ENCODE measurements at regions not wholly inside any gene's neighbourhood (a gene's known extent, or its start where the extent isn't known, plus 50 kb on each side); places are given as distances from the start of the nearest gene placed in this dataset.

DNA sequence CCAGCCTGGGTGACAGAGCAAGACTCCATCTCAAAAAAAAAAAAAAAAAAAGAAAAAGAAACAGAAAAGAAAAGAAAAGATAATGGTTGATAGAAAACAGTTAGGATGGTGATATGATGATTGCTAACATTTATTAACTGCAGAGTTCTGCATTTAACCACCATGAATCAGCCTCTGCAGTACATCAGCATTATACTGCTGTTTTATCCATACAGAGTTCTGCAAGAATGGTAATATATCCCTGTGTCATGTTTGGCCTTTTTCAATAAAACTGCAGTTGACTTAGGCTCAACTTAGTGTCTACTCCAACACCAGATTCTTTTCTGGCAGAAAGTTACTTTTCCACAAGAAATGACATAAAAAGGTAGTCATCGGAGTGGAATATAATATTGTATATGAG lies 62.6 kb downstream of the DUSP6 start:
- no peak for DNase-seq (ENCODE audit: extremely low read depth, insufficient read length)
- H3K4me3 ChIP-seq (replicated peaks; ENCODE audit: low read depth, low read length), result no peak overlapping the region
- no peaks in the 10 kb centered on the region for H3K36me3 ChIP-seq (ENCODE audit: control insufficient read depth, insufficient read depth, low read length)
- TF ChIP-seq CTCF (IDR thresholded peaks at IDR 0.05; ENCODE audit: insufficient read depth, low read length, poor library complexity, severe bottlenecking), result no peak
- H3K27me3 ChIP-seq (replicated peaks; ENCODE audit: control insufficient read depth, insufficient read depth, low read length), result no peaks in the 10 kb centered on the region; the same call in 1 of the 2 replicates

DNA sequence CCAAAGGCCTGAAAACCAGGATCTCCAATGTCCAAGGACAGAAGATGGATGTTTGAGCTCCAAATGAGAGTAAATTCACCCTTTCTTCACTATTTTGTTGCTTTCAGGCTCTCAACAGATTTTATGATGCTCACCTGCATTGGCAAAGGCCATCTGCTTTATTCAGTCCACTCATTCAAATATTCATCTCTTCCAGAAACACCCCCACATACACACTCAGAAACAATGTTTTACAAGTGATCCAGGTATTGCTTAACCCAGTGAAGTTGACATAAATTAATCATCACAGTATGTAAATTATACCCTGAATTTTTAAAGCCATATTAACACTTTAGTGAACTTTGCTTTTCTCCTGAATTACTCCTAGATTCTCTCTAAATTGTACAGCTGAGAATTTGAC lies 63.3 kb downstream of the DUSP6 start:
- no peak overlapping the region for H3K4me3 ChIP-seq (replicated peaks; ENCODE audit: low read depth, low read length)
- H3K27me3 ChIP-seq (replicated peaks; ENCODE audit: control insufficient read depth, insufficient read depth, low read length), result no peaks in the 10 kb centered on the region; the same call in 1 of the 2 replicates
- no peak for DNase-seq (ENCODE audit: extremely low read depth, insufficient read length)
- no peak for TF ChIP-seq CTCF (IDR thresholded peaks at IDR 0.05; ENCODE audit: insufficient read depth, low read length, poor library complexity, severe bottlenecking)
- H3K36me3 ChIP-seq (ENCODE audit: control insufficient read depth, insufficient read depth, low read length), result no peaks in the 10 kb centered on the region

DNA sequence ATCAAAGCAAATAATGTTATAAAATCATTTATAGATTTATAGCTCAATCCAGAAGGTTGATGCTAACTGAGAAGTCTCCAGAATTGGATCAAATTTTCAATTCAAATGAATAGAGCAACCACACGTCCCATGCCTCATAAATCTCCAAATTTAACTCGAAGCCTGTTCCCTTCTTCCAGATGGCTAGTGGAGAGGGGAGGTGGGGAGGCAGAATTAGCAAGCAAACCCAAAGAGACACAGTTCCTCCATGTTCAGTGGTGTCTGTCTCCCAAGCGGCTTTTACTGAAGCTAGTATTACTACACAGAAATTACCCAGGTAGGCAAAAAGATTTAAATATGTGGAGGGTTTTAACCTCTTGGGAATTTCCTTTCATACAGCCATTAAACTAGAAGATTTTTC lies 65.8 kb downstream of the DUSP6 start:
- H3K36me3 ChIP-seq (ENCODE audit: control insufficient read depth, insufficient read depth, low read length), result no peaks in the 10 kb centered on the region
- no peak for TF ChIP-seq CTCF (IDR thresholded peaks at IDR 0.05; ENCODE audit: insufficient read depth, low read length, poor library complexity, severe bottlenecking)
- DNase-seq (ENCODE audit: extremely low read depth, insufficient read length), result no peak
- no peaks in the 10 kb centered on the region for H3K27me3 ChIP-seq (replicated peaks; ENCODE audit: control insufficient read depth, insufficient read depth, low read length)
- H3K4me3 ChIP-seq (replicated peaks; ENCODE audit: low read depth, low read length), result no peak overlapping the region

- H3K36me3 ChIP-seq (ENCODE audit: control insufficient read depth, insufficient read depth, low read length), result no peaks in the 10 kb centered on the region
- H3K27me3 ChIP-seq (replicated peaks; ENCODE audit: control insufficient read depth, insufficient read depth, low read length), result no peaks in the 10 kb centered on the region
- no peak overlapping the region for H3K4me3 ChIP-seq (replicated peaks; ENCODE audit: low read depth, low read length)
- no peak for TF ChIP-seq CTCF (IDR thresholded peaks at IDR 0.05; ENCODE audit: insufficient read depth, low read length, poor library complexity, severe bottlenecking)
- DNase-seq (ENCODE audit: extremely low read depth, insufficient read length), result no peak
Measured at GRCh38 chr12:89281539-89281867, 70.8 kb downstream of the DUSP6 start.

GRCh38 chr12:89280833-89281538 lies 71.3 kb downstream of the DUSP6 start:
- Histone ChIP-seq H3K4me3 (replicated peaks; ENCODE audit: low read depth, low read length) (no peak overlapping the region), H3K27me3 (replicated peaks; ENCODE audit: control insufficient read depth, insufficient read depth, low read length) (no peaks in the 10 kb centered on the region), H3K36me3 (ENCODE audit: control insufficient read depth, insufficient read depth, low read length) (no peaks in the 10 kb centered on the region)
- TF ChIP-seq CTCF (IDR thresholded peaks at IDR 0.05; ENCODE audit: insufficient read depth, low read length, poor library complexity, severe bottlenecking), result no peak
- DNase-seq (ENCODE audit: extremely low read depth, insufficient read length), result no peak

DNA sequence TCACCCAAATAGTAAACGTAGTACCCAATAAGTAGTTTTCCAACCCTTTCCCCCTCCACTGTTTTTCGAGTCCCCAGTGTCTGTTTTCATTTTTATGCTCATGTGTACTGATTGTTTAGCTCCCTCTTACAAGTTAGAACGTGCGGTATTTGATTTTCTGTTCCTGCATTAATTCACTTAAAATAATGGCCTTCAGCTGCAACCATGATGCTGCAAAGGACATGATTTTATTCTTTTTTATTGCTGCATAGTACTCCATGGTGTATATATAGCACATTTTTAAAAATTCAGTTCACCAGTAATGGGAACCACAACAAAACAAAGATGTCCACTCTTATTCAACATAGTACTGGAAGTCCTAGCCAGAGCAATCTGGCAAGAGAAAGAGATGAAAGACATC lies 72.8 kb downstream of the DUSP6 start:
- Histone ChIP-seq H3K27me3 (replicated peaks; ENCODE audit: control insufficient read depth, insufficient read depth, low read length) (no peaks in the 10 kb centered on the region), H3K4me3 (replicated peaks; ENCODE audit: low read depth, low read length) (no peak overlapping the region), H3K36me3 (ENCODE audit: control insufficient read depth, insufficient read depth, low read length) (no peaks in the 10 kb centered on the region)
- no peak for TF ChIP-seq CTCF (IDR thresholded peaks at IDR 0.05; ENCODE audit: insufficient read depth, low read length, poor library complexity, severe bottlenecking)
- DNase-seq (ENCODE audit: extremely low read depth, insufficient read length), result no peak

All from GM06990 (cell line).